B cell (primary cell): ENCODE measurements at regions not wholly inside any gene's neighbourhood (a gene's known extent, or its start where the extent isn't known, plus 50 kb on each side); places are given as distances from the start of the nearest gene placed in this dataset.

ENCODE experiments used
- EZH2 ChIP-seq: IDR thresholded peaks from 2 replicates; pipeline ENCODE4 v1.6.1; 2012; ENCODE audit warnings: borderline replicate concordance, low read depth, mild to moderate bottlenecking, moderate library complexity, low read length; ENCODE audit not compliant: insufficient read depth, poor library complexity, severe bottlenecking
- TF ChIP-seq, protein P1 (sequence below): fragments of 200-600 bp; IDR thresholded peaks from one replicate; pipeline ENCODE4 v1.8.0; 2022; ENCODE audit warnings: antibody characterized with exemption, mild to moderate bottlenecking

DNA sequence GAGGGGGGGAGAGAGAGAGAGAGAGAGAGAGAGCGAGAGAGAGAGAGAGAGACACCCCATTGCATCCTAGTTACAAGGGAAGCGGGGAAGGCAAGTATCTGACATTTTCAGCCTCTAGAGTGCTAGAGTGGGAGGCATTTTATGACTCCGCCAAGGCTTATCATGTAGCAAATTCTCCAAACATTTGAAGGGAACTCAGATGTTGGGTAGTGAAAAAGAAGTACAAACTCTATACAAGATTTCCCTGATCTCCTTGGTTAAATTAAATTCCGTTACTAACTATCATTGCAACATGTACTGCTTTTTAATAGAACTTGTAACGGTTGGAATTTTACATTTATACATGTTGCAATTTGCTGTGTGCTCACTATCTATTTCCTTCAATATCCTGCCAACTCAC is 83.4 kb upstream of the FAM3C start:
- TF ChIP-seq, protein P1, sequence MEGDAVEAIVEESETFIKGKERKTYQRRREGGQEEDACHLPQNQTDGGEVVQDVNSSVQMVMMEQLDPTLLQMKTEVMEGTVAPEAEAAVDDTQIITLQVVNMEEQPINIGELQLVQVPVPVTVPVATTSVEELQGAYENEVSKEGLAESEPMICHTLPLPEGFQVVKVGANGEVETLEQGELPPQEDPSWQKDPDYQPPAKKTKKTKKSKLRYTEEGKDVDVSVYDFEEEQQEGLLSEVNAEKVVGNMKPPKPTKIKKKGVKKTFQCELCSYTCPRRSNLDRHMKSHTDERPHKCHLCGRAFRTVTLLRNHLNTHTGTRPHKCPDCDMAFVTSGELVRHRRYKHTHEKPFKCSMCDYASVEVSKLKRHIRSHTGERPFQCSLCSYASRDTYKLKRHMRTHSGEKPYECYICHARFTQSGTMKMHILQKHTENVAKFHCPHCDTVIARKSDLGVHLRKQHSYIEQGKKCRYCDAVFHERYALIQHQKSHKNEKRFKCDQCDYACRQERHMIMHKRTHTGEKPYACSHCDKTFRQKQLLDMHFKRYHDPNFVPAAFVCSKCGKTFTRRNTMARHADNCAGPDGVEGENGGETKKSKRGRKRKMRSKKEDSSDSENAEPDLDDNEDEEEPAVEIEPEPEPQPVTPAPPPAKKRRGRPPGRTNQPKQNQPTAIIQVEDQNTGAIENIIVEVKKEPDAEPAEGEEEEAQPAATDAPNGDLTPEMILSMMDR: no peak
- no peak for TF ChIP-seq EZH2
